ENCODE measurements at regions not wholly inside any gene's neighbourhood (a gene's known extent, or its start where the extent isn't known, plus 50 kb on each side); places are given as distances from the start of the nearest gene placed in this dataset.

DNA sequence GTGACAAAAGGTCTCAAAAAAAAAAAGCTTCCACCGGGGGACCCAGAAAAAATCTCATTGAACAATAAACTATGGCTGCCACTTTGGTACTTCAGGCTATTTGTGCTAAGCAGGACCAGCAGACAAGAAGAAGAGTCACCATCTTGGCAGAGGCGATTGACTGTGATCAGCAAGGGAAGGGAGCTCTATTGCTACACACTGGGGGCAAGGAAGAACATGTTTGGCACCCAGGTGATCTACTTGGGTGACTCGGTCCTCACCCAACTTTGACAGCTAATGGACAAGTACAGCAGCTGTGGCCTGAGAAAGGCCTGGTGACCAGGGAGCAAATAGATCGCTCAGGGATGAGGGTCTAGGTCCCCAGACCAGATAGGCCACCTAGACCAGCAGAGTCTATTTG is 53.4 kb upstream of the SRP9 start:
- H3K4me3 ChIP-seq (replicated peaks in 1 of 2; ENCODE audit: low read depth in 2 of 2, low read length in 2 of 2), result no peak overlapping the region
- DNase-seq (ENCODE audit: low read depth in 2 of 2), result no peak
- TF ChIP-seq, protein P1, sequence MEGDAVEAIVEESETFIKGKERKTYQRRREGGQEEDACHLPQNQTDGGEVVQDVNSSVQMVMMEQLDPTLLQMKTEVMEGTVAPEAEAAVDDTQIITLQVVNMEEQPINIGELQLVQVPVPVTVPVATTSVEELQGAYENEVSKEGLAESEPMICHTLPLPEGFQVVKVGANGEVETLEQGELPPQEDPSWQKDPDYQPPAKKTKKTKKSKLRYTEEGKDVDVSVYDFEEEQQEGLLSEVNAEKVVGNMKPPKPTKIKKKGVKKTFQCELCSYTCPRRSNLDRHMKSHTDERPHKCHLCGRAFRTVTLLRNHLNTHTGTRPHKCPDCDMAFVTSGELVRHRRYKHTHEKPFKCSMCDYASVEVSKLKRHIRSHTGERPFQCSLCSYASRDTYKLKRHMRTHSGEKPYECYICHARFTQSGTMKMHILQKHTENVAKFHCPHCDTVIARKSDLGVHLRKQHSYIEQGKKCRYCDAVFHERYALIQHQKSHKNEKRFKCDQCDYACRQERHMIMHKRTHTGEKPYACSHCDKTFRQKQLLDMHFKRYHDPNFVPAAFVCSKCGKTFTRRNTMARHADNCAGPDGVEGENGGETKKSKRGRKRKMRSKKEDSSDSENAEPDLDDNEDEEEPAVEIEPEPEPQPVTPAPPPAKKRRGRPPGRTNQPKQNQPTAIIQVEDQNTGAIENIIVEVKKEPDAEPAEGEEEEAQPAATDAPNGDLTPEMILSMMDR (IDR thresholded peaks at IDR 0.05; ENCODE audit: low read depth, low read length), result no peak

Measured in cardiac fibroblast (primary cell).